IMR-90 (cell line): ENCODE measurements at regions not wholly inside any gene's neighbourhood (a gene's known extent, or its start where the extent isn't known, plus 50 kb on each side); places are given as distances from the start of the nearest gene placed in this dataset.
A peak's percentile ranks its signal among the peaks of the same experiment; 100 is the strongest.

ENCODE experiments used
- BHLHE40 ChIP-seq: fragments of 150-350 bp; IDR thresholded peaks from 2 replicates; pipeline ENCODE4 v1.6.1; 2016; ENCODE audit warnings: mild to moderate bottlenecking, low read depth, low read length
- CEBPB ChIP-seq: IDR thresholded peaks from 2 replicates; pipeline ENCODE4 v1.6.1; 2012; ENCODE audit warnings: low read depth, low read length, improper control_type of control experiment
- MAFK ChIP-seq: IDR thresholded peaks from 2 replicates; pipeline ENCODE4 v1.6.1; 2012; ENCODE audit warnings: low read depth, low read length, improper control_type of control experiment
- MAZ ChIP-seq: IDR thresholded peaks from 2 replicates; pipeline ENCODE4 v1.6.1; 2012; ENCODE audit warnings: low read depth, mild to moderate bottlenecking, low read length, improper control_type of control experiment, moderate library complexity, borderline replicate concordance
- MXI1 ChIP-seq: IDR thresholded peaks from 2 replicates; pipeline ENCODE4 v1.6.1; 2012; ENCODE audit warnings: low read depth, mild to moderate bottlenecking, low read length, moderate library complexity, borderline replicate concordance
- POLR2A ChIP-seq: IDR thresholded peaks from 2 replicates; pipeline ENCODE4 v1.6.1; 2012; ENCODE audit warnings: mild to moderate bottlenecking, low read depth, low read length
- RAD21 ChIP-seq: IDR thresholded peaks from 2 replicates; pipeline ENCODE4 v1.6.1; 2012; ENCODE audit warnings: low read length, improper control_type of control experiment
- RCOR1 ChIP-seq: IDR thresholded peaks from 2 replicates; pipeline ENCODE4 v1.6.1; 2012; ENCODE audit warnings: mild to moderate bottlenecking, low read length, improper control_type of control experiment; ENCODE audit not compliant: insufficient replicate concordance
- RFX5 ChIP-seq: IDR thresholded peaks from 2 replicates; pipeline ENCODE4 v1.8.0; 2012; ENCODE audit warnings: low read depth, mild to moderate bottlenecking, low read length, moderate library complexity
- SMC3 ChIP-seq: fragments of 150-350 bp; IDR thresholded peaks from 2 replicates; pipeline ENCODE4 v1.6.1; 2016; ENCODE audit warnings: low read depth, mild to moderate bottlenecking, antibody characterized with exemption, low read length, moderate library complexity
- TF ChIP-seq, protein P1 (sequence below): conservative IDR thresholded peaks from 2 replicates; pipeline ENCODE4 v1.5.1; 2012; ENCODE audit warnings: mild to moderate bottlenecking, low read depth, low read length, improper control_type of control experiment
- TF ChIP-seq, protein P2 (sequence below): fragments of 150-350 bp; IDR thresholded peaks from 2 replicates; pipeline ENCODE4 v1.6.1; 2017; ENCODE audit warnings: mild to moderate bottlenecking, antibody characterized with exemption, low read length, low read depth
- TF ChIP-seq, protein P3 (sequence below): fragments of 150-350 bp; IDR thresholded peaks from 2 replicates; pipeline ENCODE4 v1.6.1; 2016; ENCODE audit warnings: low read depth, mild to moderate bottlenecking, low read length, moderate library complexity, borderline replicate concordance

DNA sequence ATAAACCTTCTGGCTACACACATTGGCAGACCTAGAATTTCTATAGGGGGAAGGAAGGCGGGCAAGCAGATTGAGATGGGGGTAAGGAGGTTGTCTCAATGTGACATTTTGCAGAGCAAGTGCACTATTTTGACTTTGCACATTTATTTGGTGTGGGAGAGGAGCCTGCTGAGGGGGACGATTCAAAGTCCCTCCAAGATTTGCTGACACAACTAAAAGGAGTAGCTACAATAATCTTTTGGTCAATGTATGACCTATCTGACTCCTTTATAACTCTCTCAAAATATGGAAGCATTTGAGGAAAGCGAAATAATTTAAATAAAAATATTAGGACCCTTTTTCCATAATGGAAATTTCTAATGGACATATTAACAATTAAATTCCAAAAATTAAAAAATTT is 274.9 kb upstream of the PPARGC1A start:
- TF ChIP-seq RCOR1 (no peak), RAD21 (no peak), MAZ (no peak), POLR2A (no peak), BHLHE40 (no peak), RFX5 (no peak), SMC3 (no peak), CEBPB (no peak), MXI1 (no peak), MAFK (peak; percentile 82)
- TF ChIP-seq, protein P1, sequence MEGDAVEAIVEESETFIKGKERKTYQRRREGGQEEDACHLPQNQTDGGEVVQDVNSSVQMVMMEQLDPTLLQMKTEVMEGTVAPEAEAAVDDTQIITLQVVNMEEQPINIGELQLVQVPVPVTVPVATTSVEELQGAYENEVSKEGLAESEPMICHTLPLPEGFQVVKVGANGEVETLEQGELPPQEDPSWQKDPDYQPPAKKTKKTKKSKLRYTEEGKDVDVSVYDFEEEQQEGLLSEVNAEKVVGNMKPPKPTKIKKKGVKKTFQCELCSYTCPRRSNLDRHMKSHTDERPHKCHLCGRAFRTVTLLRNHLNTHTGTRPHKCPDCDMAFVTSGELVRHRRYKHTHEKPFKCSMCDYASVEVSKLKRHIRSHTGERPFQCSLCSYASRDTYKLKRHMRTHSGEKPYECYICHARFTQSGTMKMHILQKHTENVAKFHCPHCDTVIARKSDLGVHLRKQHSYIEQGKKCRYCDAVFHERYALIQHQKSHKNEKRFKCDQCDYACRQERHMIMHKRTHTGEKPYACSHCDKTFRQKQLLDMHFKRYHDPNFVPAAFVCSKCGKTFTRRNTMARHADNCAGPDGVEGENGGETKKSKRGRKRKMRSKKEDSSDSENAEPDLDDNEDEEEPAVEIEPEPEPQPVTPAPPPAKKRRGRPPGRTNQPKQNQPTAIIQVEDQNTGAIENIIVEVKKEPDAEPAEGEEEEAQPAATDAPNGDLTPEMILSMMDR, result no peak
- TF ChIP-seq, protein P2, sequence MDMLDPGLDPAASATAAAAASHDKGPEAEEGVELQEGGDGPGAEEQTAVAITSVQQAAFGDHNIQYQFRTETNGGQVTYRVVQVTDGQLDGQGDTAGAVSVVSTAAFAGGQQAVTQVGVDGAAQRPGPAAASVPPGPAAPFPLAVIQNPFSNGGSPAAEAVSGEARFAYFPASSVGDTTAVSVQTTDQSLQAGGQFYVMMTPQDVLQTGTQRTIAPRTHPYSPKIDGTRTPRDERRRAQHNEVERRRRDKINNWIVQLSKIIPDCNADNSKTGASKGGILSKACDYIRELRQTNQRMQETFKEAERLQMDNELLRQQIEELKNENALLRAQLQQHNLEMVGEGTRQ, result no peak
- TF ChIP-seq, protein P3, sequence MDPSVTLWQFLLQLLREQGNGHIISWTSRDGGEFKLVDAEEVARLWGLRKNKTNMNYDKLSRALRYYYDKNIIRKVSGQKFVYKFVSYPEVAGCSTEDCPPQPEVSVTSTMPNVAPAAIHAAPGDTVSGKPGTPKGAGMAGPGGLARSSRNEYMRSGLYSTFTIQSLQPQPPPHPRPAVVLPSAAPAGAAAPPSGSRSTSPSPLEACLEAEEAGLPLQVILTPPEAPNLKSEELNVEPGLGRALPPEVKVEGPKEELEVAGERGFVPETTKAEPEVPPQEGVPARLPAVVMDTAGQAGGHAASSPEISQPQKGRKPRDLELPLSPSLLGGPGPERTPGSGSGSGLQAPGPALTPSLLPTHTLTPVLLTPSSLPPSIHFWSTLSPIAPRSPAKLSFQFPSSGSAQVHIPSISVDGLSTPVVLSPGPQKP, result no peak
